Activated B cell treated with CpG ODN at 0.5 μM for 24 hours (primary cell): ENCODE measurements at regions not wholly inside any gene's neighbourhood (a gene's known extent, or its start where the extent isn't known, plus 50 kb on each side); places are given as distances from the start of the nearest gene placed in this dataset.

Source experiments
- ATAC-seq: fragments of 200-7000 bp; cut with Tn5 transposase; one replicate; pipeline ENCODE4 v1.10.0; 2021; ENCODE audit warnings: low read depth, mild to moderate bottlenecking, moderate library complexity
- CTCF ChIA-PET: fragments of 350-600 bp; sonication (Branson Sonifier 250); formaldehyde crosslinking; loops from one replicate; lab custom pipeline; 2021; ENCODE audit warnings: antibody characterized with exemption; lab: Charles Lee
- POLR2A ChIA-PET: fragments of 350-600 bp; sonication (Branson Sonifier 250); formaldehyde crosslinking; loops from one replicate; lab custom pipeline; 2021; ENCODE audit warnings: antibody characterized with exemption; lab: Charles Lee
- DNase-seq: peaks from one replicate; pipeline ENCODE4 v3.0.0; 2022
- H3K27ac Mint-ChIP-seq: one replicate; pipeline ENCODE4 v1.8.0; 2020; ENCODE audit warnings: mixed read lengths
- H3K27me3 Mint-ChIP-seq: one replicate; pipeline ENCODE4 v1.8.0; 2021; ENCODE audit warnings: mixed read lengths
- H3K36me3 Mint-ChIP-seq: one replicate; pipeline ENCODE4 v1.8.0; 2021; ENCODE audit warnings: low read depth, mixed read lengths
- H3K4me1 Mint-ChIP-seq: one replicate; pipeline ENCODE4 v1.8.0; 2021; ENCODE audit warnings: mixed read lengths
- H3K4me3 Mint-ChIP-seq: one replicate; pipeline ENCODE4 v1.8.0; 2020; ENCODE audit warnings: mild to moderate bottlenecking, mixed read lengths
- H3K9me3 Mint-ChIP-seq: one replicate; pipeline ENCODE4 v1.8.0; 2020; ENCODE audit warnings: mixed read lengths
- intact Hi-C: fragments of 100-400 bp; cut with micrococcal nuclease; formaldehyde crosslinking; loops from one replicate; pipeline ENCODE4 v1.15.1; 2024
- TF ChIP-seq, protein P1 (sequence below): fragments of 200-600 bp; IDR thresholded peaks from one replicate; pipeline ENCODE4 v1.8.0; 2022; ENCODE audit warnings: antibody characterized with exemption, mild to moderate bottlenecking

GRCh38 chr18:22541232-22541631 is 123.5 kb upstream of the CTAGE1 start:
- POLR2A ChIA-PET, result no interaction called here
- H3K4me1 Mint-ChIP-seq, result no peaks in the 10 kb centered on the region
- TF ChIP-seq, protein P1, sequence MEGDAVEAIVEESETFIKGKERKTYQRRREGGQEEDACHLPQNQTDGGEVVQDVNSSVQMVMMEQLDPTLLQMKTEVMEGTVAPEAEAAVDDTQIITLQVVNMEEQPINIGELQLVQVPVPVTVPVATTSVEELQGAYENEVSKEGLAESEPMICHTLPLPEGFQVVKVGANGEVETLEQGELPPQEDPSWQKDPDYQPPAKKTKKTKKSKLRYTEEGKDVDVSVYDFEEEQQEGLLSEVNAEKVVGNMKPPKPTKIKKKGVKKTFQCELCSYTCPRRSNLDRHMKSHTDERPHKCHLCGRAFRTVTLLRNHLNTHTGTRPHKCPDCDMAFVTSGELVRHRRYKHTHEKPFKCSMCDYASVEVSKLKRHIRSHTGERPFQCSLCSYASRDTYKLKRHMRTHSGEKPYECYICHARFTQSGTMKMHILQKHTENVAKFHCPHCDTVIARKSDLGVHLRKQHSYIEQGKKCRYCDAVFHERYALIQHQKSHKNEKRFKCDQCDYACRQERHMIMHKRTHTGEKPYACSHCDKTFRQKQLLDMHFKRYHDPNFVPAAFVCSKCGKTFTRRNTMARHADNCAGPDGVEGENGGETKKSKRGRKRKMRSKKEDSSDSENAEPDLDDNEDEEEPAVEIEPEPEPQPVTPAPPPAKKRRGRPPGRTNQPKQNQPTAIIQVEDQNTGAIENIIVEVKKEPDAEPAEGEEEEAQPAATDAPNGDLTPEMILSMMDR, result no peak
- CTCF ChIA-PET, result no interaction called here
- H3K9me3 Mint-ChIP-seq, result peaks cover 4% of the 10 kb centered on the region
- no peaks in the 10 kb centered on the region for H3K27me3 Mint-ChIP-seq
- ATAC-seq, result no peak
- no peak overlapping the region for H3K4me3 Mint-ChIP-seq
- no peak overlapping the region for H3K27ac Mint-ChIP-seq
- no peaks in the 10 kb centered on the region for H3K36me3 Mint-ChIP-seq
- intact Hi-C loops, result no loop called here
- no peak for DNase-seq

DNA sequence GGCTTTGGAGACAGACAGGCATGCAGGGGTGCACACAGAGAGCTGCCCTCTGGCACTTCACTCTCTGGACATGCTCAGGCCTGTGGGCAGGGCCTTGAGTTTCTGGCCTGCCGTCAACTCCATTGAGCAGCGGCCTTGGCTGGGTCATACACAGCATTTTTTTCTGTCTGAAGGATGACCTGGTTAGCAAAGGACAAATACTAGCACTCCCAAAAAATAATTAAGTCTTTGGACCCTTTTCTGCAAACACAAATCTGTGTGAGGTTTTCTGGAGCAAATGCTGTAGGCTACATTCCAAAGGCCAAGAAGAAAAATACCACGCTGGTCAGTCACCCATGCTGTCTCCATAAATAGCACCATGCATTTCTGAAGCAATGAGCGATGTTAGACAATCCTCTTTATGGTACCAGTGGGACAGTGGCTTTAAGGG is 124.7 kb upstream of the CTAGE1 start:
- CTCF ChIA-PET, result no interaction called here
- DNase-seq (no peak), ATAC-seq (no peak)
- POLR2A ChIA-PET, result no interaction called here
- H3K4me1 Mint-ChIP-seq, result no peaks in the 10 kb centered on the region
- H3K27me3 Mint-ChIP-seq, result no peaks in the 10 kb centered on the region
- intact Hi-C loops, result no loop called here
- TF ChIP-seq, protein P1, result no peak
- no peak overlapping the region for H3K27ac Mint-ChIP-seq
- peaks cover 4% of the 10 kb centered on the region for H3K9me3 Mint-ChIP-seq
- no peak overlapping the region for H3K4me3 Mint-ChIP-seq
- H3K36me3 Mint-ChIP-seq, result no peaks in the 10 kb centered on the region

DNA sequence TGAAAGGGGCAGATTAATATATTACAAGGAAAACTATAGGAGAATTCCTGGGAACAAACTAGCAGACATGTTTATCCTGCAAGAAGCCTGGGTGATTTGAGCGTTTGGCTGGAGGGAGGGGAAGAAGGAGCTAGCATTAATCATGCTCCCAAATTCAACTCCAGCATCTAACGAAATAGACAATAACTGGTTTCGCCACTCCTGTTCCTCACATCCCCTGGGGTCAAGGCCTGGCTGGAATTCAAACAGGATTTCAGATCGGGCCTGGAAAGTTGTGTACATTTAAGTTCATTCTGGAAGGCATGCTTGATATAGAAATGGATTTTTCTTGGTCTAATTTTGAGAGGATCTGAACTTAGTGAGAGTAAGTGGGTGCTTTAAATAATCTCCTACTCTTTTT is 126.1 kb upstream of the CTAGE1 start:
- ChIA-PET CTCF (no interaction called here), POLR2A (no interaction called here)
- TF ChIP-seq, protein P1, result no peak
- Mint-ChIP-seq H3K4me1 (no peaks in the 10 kb centered on the region), H3K9me3 (peaks cover 4% of the 10 kb centered on the region), H3K4me3 (no peak overlapping the region), H3K27ac (no peak overlapping the region), H3K36me3 (no peaks in the 10 kb centered on the region), H3K27me3 (no peaks in the 10 kb centered on the region)
- intact Hi-C loops, result no loop called here
- DNase-seq, result no peak
- no peak for ATAC-seq

DNA sequence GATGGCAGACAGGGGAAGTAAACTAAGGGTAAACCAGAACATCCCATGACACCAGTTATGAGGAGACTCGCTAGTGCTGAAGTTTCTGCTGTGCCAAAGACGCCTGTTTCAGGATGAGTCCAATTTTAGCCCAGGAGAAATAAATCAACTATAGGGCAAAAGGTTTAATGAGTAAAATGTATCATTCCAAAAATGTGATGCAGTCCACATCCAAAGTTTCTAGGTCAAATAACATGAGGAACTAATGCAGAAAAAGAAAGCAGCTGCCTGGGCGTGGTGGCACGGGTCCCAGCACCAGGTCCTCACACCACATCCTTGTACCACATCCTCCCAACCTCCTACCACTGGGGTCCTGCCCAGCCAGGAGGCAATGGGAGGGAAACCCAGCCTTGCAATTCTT is 126.9 kb upstream of the CTAGE1 start:
- Mint-ChIP-seq H3K36me3 (no peaks in the 10 kb centered on the region), H3K4me1 (no peaks in the 10 kb centered on the region), H3K9me3 (peaks cover 4% of the 10 kb centered on the region), H3K4me3 (no peak overlapping the region), H3K27me3 (no peaks in the 10 kb centered on the region), H3K27ac (no peak overlapping the region)
- no peak for DNase-seq
- ATAC-seq, result no peak
- intact Hi-C loops, result no loop called here
- POLR2A ChIA-PET, result no interaction called here
- CTCF ChIA-PET, result no interaction called here
- TF ChIP-seq, protein P1, result no peak

DNA sequence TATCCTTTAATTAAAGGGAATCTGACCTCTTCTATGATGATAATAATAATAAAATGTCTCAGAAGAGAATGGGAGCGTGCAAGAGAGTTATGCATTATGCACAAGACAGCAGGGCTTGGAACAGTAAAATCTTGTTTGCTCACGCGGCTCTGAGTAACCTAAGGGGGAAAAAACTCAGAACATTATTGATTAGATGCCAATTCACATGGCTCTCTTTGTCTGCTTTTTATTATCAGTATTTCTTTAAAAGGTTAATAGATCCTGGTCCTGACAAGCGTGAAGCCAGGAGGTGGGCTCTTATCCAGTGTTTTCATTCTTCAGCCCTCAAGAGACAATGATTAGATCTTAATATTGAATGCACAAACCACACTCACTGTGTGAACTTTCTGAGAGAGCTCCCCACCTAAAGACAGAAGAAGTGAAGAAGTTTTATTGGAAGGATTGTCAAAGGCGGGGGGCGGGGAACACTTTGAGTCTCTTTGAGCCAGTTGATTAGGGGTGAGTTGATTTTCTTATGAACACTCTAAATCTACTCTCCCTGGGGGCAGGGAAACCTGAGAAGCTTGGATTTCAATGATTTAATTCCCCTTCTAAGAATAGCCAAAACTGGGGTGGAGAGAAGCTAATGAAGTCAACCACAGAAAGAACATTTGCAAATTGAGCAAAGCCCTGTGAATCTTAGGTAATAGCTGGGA is 127.5 kb upstream of the CTAGE1 start:
- no peak for DNase-seq
- ATAC-seq, result no peak
- intact Hi-C loops, result no loop called here
- H3K4me3 Mint-ChIP-seq, result no peak overlapping the region
- peaks cover 4% of the 10 kb centered on the region for H3K9me3 Mint-ChIP-seq
- H3K27me3 Mint-ChIP-seq, result no peaks in the 10 kb centered on the region
- H3K36me3 Mint-ChIP-seq, result no peaks in the 10 kb centered on the region
- H3K4me1 Mint-ChIP-seq, result no peaks in the 10 kb centered on the region
- TF ChIP-seq, protein P1, result no peak
- no peak overlapping the region for H3K27ac Mint-ChIP-seq
- ChIA-PET CTCF (no interaction called here), POLR2A (no interaction called here)
